ENCODE measurements at regions not wholly inside any gene's neighbourhood (a gene's known extent, or its start where the extent isn't known, plus 50 kb on each side); places are given as distances from the start of the nearest gene placed in this dataset.

DNA sequence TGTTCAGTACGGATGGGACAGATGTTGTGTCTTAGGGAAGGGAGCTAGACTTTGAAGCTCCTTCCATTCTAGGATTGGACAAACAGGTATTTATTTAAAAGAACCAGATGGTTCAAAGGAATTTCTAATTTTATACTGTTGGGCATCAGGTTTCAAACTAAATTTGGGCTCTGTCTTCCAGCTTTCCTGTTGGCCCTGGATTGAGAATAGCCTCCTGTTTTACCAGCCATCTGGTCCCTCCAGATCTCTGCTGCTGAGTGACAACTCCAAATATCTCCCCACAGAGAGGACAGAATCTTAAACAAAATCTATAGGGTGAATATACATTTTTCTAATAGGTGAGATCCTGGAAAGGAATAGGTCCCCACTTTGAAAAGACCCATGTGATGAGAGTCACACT lies 52.5 kb upstream of the CNIH3 start (continued):
- TF ChIP-seq EZH2 (IDR thresholded peaks at IDR 0.05; ENCODE audit: low read depth, unreplicated experiment) (no peak), CREB1 (CRISPR knock-in tag; IDR thresholded peaks at IDR 0.05; ENCODE audit: low read depth) (no peak), STAT1 (IDR thresholded peaks at IDR 0.05; ENCODE audit: unreplicated experiment) (no peak)

DNA sequence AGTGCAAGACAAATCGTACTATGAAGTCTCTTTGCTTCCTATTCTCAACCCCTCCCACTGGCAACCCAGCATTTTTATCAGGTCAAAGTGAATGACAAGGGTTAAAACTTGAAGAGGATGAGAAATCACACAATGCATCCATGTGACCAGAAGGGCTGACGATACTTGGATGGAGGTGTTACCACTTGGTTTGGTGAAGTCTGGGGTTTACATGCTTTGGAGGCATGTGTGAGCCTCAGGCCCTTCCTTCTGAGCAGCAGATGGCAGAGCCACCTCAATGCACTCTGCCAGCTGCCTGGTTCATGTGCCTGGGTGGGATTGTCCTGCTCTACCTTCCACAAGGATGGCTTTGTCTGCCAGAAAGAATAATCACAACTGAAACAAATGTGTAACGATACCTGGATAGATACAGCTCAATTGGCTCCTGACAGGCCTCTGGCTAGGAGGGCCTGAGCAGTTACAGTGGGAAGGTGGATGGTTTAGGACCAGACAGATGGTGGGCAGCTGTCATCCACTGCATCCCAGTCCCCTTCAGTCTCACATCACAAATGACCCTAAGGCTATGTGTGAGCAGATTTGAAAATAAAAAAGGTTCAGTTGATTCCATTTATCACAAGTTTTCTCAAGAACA lies 51.5 kb upstream of the CNIH3 start:
- no peaks in the 10 kb centered on the region for H4K20me1 ChIP-seq (replicated peaks; ENCODE audit: insufficient read depth)
- H3K9me2 ChIP-seq (ENCODE audit: insufficient read depth), result peaks cover 12% of the 10 kb centered on the region
- no peak overlapping the region for H3K27ac Mint-ChIP-seq
- H3K36me3 ChIP-seq (ENCODE audit: insufficient read depth), result no peaks in the 10 kb centered on the region; the same call in 1 of the 2 replicates
- H3F3A ChIP-seq (replicated peaks; ENCODE audit: low read depth), result no peaks in the 10 kb centered on the region
- H3K4me1 ChIP-seq (ENCODE audit: insufficient read depth), result no peaks in the 10 kb centered on the region
- peaks cover 4% of the 10 kb centered on the region for H3K27me3 Mint-ChIP-seq (ENCODE audit: insufficient read depth, low read depth, poor library complexity)
- H3K27ac ChIP-seq (ENCODE audit: low read depth), result no peak overlapping the region
- TF ChIP-seq, protein P1, sequence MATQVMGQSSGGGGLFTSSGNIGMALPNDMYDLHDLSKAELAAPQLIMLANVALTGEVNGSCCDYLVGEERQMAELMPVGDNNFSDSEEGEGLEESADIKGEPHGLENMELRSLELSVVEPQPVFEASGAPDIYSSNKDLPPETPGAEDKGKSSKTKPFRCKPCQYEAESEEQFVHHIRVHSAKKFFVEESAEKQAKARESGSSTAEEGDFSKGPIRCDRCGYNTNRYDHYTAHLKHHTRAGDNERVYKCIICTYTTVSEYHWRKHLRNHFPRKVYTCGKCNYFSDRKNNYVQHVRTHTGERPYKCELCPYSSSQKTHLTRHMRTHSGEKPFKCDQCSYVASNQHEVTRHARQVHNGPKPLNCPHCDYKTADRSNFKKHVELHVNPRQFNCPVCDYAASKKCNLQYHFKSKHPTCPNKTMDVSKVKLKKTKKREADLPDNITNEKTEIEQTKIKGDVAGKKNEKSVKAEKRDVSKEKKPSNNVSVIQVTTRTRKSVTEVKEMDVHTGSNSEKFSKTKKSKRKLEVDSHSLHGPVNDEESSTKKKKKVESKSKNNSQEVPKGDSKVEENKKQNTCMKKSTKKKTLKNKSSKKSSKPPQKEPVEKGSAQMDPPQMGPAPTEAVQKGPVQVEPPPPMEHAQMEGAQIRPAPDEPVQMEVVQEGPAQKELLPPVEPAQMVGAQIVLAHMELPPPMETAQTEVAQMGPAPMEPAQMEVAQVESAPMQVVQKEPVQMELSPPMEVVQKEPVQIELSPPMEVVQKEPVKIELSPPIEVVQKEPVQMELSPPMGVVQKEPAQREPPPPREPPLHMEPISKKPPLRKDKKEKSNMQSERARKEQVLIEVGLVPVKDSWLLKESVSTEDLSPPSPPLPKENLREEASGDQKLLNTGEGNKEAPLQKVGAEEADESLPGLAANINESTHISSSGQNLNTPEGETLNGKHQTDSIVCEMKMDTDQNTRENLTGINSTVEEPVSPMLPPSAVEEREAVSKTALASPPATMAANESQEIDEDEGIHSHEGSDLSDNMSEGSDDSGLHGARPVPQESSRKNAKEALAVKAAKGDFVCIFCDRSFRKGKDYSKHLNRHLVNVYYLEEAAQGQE (IDR thresholded peaks at IDR 0.05; ENCODE audit: unreplicated experiment), result no peak
- TF ChIP-seq STAT1 (IDR thresholded peaks at IDR 0.05; ENCODE audit: unreplicated experiment) (no peak), EZH2phosphoT487 (IDR thresholded peaks at IDR 0.05; ENCODE audit: unreplicated experiment) (no peak), POLR2AphosphoS5 (IDR thresholded peaks at IDR 0.05; ENCODE audit: low read depth) (no peak), JUNB (IDR thresholded peaks at IDR 0.05; ENCODE audit: unreplicated experiment) (no peak), ZNF114 (CRISPR knock-in tag; IDR thresholded peaks at IDR 0.05) (no peak), CREB1 (CRISPR knock-in tag; IDR thresholded peaks at IDR 0.05; ENCODE audit: low read depth) (no peak), ZNF462 (CRISPR knock-in tag; IDR thresholded peaks at IDR 0.05) (no peak), NANOG (IDR thresholded peaks at IDR 0.05; ENCODE audit: borderline replicate concordance) (no peak), ZNF331 (CRISPR knock-in tag; IDR thresholded peaks at IDR 0.05; ENCODE audit: low read depth) (no peak), EZH2 (IDR thresholded peaks at IDR 0.05; ENCODE audit: low read depth, unreplicated experiment) (no peak)
- TF ChIP-seq, protein P2, sequence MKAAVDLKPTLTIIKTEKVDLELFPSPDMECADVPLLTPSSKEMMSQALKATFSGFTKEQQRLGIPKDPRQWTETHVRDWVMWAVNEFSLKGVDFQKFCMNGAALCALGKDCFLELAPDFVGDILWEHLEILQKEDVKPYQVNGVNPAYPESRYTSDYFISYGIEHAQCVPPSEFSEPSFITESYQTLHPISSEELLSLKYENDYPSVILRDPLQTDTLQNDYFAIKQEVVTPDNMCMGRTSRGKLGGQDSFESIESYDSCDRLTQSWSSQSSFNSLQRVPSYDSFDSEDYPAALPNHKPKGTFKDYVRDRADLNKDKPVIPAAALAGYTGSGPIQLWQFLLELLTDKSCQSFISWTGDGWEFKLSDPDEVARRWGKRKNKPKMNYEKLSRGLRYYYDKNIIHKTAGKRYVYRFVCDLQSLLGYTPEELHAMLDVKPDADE (IDR thresholded peaks at IDR 0.05), result no peak
- TF ChIP-seq, protein P3, sequence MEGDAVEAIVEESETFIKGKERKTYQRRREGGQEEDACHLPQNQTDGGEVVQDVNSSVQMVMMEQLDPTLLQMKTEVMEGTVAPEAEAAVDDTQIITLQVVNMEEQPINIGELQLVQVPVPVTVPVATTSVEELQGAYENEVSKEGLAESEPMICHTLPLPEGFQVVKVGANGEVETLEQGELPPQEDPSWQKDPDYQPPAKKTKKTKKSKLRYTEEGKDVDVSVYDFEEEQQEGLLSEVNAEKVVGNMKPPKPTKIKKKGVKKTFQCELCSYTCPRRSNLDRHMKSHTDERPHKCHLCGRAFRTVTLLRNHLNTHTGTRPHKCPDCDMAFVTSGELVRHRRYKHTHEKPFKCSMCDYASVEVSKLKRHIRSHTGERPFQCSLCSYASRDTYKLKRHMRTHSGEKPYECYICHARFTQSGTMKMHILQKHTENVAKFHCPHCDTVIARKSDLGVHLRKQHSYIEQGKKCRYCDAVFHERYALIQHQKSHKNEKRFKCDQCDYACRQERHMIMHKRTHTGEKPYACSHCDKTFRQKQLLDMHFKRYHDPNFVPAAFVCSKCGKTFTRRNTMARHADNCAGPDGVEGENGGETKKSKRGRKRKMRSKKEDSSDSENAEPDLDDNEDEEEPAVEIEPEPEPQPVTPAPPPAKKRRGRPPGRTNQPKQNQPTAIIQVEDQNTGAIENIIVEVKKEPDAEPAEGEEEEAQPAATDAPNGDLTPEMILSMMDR (conservative IDR thresholded peaks at IDR 0.05; ENCODE audit: low read depth in 2 of 2), result no peak
- no peak overlapping the region for H2AFZ ChIP-seq
- no peak overlapping the region for H3K4me2 ChIP-seq
- ATAC-seq (no peak), DNase-seq (ENCODE audit: low spot score) (no peak)
- peaks cover 17% of the 10 kb centered on the region for H3K36me3 Mint-ChIP-seq (ENCODE audit: low read depth)
- no peaks in the 10 kb centered on the region for H3K79me2 ChIP-seq (replicated peaks; ENCODE audit: insufficient read depth)
- H3K4me3 ChIP-seq, result no peak overlapping the region
- H3K9me3 Mint-ChIP-seq, result peaks cover 18% of the 10 kb centered on the region
- no peaks in the 10 kb centered on the region; the same call in 2 of the 3 replicates for H3K4me1 Mint-ChIP-seq
- H3K4me3 Mint-ChIP-seq, result no peak overlapping the region
- no peaks in the 10 kb centered on the region for H3K27me3 ChIP-seq (ENCODE audit: insufficient read depth)
